LNCAP (cell line): ENCODE measurements at regions not wholly inside any gene's neighbourhood (a gene's known extent, or its start where the extent isn't known, plus 50 kb on each side); places are given as distances from the start of the nearest gene placed in this dataset.

Experiments
- TF ChIP-seq, protein P1 (sequence below): fragments of 450-650 bp; IDR thresholded peaks from 2 replicates; pipeline ENCODE4 v1.5.1; 2017; ENCODE audit warnings: mild to moderate bottlenecking

DNA sequence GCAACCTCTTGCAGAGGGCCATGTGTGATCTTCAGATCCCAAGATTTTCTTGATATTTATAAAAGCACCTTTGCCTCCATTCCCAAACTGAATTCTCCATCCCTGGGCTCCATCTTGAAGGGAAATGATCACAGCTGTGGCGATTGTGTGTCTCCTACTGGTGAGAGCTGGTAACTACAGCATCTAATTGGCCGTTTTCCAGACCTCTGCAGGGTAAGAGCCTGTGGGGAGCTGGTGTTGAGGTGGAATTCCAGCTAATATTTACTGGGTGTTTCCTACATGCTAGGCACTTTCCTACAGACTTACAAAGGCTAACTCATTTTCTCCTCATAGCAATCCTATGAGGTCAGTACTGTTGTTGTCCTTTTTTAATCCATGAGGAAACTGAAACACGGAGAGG lies 59.2 kb upstream of the FNDC1 start:
- TF ChIP-seq, protein P1, sequence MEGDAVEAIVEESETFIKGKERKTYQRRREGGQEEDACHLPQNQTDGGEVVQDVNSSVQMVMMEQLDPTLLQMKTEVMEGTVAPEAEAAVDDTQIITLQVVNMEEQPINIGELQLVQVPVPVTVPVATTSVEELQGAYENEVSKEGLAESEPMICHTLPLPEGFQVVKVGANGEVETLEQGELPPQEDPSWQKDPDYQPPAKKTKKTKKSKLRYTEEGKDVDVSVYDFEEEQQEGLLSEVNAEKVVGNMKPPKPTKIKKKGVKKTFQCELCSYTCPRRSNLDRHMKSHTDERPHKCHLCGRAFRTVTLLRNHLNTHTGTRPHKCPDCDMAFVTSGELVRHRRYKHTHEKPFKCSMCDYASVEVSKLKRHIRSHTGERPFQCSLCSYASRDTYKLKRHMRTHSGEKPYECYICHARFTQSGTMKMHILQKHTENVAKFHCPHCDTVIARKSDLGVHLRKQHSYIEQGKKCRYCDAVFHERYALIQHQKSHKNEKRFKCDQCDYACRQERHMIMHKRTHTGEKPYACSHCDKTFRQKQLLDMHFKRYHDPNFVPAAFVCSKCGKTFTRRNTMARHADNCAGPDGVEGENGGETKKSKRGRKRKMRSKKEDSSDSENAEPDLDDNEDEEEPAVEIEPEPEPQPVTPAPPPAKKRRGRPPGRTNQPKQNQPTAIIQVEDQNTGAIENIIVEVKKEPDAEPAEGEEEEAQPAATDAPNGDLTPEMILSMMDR, result peak; percentile 55

DNA sequence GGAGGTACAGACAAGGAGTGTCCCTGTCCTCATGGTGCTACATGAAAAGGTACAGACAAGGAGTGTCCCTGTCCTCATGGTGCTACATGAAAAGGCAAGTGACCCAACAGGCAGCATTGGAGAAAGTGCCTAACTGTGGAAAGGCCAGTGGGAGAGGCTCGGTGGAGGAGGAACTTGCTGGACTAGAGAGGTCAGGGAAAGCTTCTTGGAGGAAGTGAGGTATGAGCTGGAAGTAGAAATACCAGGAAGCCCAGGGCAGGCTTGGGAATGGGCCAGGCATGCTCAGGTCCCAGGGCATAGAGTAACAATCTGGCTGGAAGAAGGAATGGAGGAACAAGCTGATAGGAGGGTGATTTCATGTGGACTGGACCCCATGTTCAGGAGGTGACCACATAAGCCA lies 59.8 kb upstream of the FNDC1 start:
- TF ChIP-seq, protein P1, result no peak

DNA sequence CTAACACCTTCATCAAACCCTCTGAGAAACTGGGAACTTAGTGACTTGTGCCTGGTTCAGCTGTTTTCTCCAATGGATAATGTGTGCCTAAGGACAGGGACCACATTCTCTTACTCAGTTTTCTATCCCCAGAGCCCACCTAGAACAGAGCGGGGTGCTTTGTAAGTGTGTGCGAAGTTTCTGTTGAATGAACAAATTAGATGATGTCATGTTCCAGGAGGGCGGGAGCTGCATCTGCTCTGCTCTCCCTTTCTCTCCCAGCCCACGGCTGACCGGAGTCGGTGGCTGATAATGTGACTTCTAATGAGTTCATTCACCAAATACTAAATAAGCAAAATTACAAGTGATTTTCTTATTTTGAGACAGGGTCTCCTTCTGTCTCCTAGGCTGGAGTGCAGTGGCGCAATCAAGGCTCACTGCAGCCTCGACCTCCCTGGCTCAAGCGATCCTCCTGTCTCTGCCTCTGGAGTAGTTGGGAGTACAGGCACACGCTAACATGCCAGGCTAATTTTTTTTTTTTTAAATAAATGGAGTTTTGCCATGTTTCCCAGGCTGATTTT lies 60.7 kb upstream of the FNDC1 start:
- TF ChIP-seq, protein P1, result no peak

DNA sequence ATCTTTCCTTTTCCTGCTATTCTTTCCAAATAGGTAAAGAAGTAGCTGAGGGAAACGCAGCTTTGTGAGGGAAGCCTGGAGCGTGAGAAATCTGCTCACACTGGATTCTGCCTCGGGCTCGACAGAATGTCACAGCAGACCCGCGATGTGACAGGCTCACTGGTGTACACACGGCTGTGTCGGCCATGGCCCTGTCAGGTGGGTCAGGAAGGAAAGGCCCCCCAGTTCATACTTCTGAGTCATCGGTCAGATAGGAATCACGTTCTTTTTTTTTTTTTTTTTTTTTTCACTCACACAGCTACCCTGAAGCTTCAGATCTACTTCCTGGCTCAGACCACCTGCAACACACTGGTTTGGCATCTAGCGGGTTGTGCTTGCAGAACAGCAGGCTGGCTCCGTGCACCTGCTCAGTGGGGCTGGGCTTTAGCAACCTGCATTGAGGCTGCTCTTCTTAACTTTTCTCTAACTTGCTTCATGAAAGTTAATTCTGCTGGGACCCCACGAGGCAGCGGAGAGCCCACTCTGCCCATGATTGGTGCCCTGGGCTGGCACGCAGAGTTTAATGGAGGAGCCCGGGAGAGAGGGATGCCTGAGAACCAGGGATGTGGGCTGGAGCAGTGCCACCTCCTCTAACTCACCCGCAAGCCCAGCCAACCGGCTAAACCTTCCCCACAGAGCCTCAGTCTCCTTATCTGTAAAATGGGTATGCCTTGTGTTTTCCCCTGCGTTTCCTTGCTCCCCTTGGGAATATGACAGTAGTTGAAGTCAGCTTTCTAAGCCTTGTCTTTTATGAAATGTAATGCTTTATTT lies 61.5 kb upstream of the FNDC1 start:
- TF ChIP-seq, protein P1, result no peak

DNA sequence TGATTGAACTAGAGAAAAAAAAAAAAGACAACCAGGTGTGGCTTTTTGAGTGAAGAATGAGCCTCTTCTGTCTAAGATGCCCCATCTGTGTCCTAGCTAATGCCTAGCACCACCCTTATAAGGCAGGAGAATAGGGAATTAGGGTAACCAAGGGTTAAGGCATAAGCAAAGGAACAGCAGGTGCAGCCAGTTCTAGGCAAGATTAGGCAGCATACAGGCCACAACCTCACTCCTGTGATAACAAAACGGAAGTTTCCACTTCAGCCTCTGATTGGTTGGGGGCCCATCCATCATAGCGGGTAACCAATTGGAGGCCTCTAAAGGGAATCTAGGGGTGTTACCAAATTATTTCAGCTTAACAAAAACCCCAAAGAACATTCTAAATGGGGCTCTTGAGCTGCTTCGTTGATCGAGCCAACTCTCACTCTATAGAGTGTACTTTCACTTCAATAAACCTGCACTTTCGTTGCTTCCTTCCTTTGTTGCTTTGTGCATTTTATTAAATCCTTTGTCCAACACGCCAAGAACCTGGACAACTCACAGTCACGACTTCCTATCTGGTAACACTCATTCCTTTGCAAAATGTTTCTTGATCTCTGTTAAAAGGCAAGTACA lies 61.9 kb upstream of the TAGAP start:
- TF ChIP-seq, protein P1, result no peak

DNA sequence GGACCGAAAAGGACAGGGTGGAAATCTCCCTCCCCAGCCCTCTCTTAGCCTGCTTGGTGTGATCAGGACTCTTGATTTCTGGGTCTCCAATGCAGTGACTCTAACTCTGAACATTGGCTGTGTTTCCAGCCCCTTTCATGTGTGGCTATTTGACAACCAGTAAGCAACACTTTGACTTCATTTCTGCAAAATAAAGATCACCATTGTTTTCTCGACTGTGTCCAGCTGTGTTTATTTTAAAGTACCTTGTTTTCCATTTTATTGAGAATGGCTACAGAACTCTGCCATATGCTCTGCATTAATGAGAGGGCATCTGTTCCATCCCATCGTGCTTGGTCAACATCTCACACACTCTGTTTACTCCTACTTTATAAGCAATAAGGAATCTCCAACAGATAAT lies 60.9 kb upstream of the TAGAP start:
- TF ChIP-seq, protein P1, result no peak

DNA sequence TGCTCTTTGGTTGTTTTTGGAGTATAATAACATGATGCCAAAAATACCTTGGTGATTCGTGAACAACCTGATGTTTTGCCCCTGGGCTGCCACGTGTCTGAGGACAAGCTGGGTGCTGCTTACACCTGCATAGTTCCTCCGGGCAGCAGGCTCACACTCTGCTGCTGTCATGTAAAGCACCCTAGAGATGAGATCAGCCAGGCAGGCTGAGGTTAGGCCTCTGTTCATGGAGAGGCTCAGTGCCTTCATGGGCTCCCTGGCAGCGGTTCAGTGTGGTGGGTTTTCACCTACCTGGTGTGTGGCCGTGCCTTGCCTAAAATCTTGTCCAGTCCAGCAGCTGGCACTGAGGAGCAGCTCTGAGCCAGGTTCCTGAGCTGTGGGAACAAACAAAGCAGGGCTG lies 60.1 kb upstream of the TAGAP start:
- TF ChIP-seq, protein P1, result no peak
